Activated CD4-positive, CD25-positive, alpha-beta regulatory T cell treated with anti-CD3 and anti-CD28 coated beads, Interleukin-2, amount 50 U/mL, for 72 hours (primary cell): ENCODE measurements at regions not wholly inside any gene's neighbourhood (a gene's known extent, or its start where the extent isn't known, plus 50 kb on each side); places are given as distances from the start of the nearest gene placed in this dataset.
"Not testable (repeated sequence)": the region's sequence is repeated elsewhere in the genome, so short reads cannot be mapped to it uniquely, and the experiment has no call there.

Experiments
- DNase-seq: peaks from one replicate; pipeline ENCODE4 v3.0.0; 2021

GRCh38 chr7:69395061-69395714, 203.1 kb upstream of the AUTS2 start:
- no peak for DNase-seq

DNA sequence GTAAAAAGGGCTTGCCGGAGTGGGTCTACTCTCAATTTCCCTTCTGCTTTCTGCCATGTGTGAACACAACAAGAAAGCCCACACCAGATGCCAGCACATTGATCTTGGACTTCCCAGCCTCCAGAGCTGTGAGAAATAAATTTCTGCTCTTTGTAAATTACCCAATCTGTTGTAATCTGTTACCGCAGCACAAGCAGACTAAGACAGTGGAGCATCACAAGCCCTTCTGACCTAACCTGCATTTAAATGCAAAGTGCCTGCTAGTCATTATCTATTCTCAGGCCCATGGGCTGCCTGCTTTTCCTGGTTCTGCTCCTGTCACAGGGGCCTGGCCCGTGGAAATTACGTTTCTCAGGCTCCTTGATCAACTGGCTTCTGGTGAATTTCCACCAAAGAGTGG, 199.3 kb upstream of the AUTS2 start:
- no peak for DNase-seq

GRCh38 chr7:69399401-69399800, 198.9 kb upstream of the AUTS2 start:
- DNase-seq = no peak

GRCh38 chr7:69402696-69403095, 195.6 kb upstream of the AUTS2 start:
- DNase-seq = no peak

- no peak for DNase-seq
Observed at GRCh38 chr7:69403169-69403568, 195.1 kb upstream of the AUTS2 start.

DNA sequence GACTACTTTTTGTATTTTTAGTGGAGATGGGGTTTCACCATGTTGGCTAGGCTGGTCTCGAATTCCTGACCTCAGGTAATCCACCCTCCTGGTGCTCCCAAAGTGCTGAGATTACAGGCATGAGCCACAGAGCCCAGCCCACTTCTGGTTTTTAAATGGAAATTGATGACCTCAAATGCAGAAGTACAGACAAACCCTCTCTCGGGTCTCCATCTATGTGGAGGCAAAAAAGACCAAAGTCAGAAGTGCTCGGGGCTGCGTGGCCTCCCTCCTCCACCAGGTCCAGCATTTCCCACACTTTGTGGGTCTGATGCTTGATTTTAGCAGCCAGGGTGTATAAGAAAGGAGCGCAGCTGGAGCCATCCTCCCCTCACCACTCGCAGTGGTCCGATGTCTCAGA, 187.3 kb upstream of the AUTS2 start:
- no peak for DNase-seq

DNA sequence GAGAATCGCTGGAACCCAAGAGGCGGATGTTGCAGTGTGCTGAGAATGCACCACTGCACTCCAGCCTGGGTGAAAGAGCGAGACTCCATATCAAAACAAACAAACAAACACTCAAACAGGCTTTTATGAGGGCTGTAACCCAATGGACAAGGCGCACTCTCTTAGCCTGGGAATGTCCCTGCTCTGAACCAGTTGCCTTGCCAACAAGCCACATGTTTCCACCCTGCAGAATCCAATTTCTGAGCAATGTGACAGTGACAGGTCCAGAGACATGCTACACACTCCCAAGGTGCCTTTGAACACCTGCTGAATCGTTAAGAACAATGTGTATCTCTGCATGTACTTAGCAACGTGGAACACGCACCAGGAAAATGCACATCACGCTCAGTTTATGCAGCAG, 186.8 kb upstream of the AUTS2 start:
- no peak for DNase-seq

GRCh38 chr7:69412331-69413146, 185.7 kb upstream of the AUTS2 start:
- no peak for DNase-seq

DNA sequence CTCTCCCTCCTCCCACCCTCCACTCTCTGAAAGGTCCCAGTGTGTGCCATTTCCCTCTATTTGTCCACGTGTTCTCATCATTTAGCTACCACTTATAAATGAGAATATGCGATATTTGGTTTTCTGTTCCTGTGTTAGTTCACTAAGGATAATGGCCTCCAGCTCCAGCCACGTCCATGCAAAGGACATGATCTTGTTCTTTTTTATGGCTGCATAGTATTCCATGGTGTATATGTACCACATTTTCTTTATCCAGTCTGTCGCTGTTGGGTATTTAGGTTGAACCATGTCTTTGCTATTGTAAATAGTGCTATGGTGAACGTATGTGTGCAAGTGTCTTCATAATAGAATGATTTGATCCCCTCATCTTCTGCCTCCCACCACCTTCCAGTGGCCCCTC, 183.7 kb upstream of the AUTS2 start:
- DNase-seq = no peak

- DNase-seq = no peak
Observed at GRCh38 chr7:69418869-69419670, 179.2 kb upstream of the AUTS2 start.

DNA sequence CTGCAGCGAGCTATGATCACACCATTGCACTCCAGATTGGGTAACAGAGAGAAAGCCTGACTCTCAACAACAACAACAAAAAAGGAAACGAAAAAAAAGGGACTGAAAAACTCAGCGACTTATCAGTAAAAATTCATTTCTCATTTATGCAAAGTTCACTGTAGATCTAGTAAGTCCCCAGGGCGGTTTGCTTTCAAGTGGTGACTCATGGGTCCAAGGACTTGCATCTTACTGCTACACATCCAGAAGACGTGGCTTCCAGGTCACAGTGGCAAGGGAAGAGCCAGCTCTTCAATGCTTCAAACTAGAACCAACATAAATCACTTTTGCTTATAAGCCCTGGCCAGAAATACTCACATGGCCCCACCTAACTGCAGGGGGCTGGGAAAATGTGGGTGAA, 178.3 kb upstream of the AUTS2 start:
- DNase-seq = no peak

DNA sequence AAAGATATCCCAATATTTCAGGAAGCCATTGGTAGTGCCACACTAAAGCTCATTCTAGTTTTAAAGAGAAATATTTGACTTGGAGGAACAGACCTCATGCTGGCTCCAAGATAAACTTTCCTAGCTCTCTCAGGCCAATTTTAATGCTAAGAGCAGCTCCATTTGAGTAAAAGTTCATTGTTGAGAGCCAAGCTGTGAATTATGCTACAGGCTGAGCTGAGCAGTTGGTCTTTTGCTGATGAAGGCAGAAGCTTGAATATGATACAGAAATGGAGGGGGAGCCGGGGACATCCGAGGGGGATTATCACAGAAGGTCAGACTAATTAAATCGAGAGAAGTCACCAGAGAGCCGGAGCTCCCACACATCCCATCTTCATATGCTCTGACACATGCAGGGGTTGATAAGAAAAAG, 175.7 kb upstream of the AUTS2 start:
- DNase-seq = no peak

GRCh38 chr7:69426705-69427104, 171.6 kb upstream of the AUTS2 start:
- no peak for DNase-seq

- DNase-seq = no peak
Observed at GRCh38 chr7:69428089-69428488, 170.2 kb upstream of the AUTS2 start.

GRCh38 chr7:69429911-69430383, 168.3 kb upstream of the AUTS2 start:
- DNase-seq = no peak

- DNase-seq = no peak
Observed at GRCh38 chr7:69430384-69431021, 167.8 kb upstream of the AUTS2 start.

DNA sequence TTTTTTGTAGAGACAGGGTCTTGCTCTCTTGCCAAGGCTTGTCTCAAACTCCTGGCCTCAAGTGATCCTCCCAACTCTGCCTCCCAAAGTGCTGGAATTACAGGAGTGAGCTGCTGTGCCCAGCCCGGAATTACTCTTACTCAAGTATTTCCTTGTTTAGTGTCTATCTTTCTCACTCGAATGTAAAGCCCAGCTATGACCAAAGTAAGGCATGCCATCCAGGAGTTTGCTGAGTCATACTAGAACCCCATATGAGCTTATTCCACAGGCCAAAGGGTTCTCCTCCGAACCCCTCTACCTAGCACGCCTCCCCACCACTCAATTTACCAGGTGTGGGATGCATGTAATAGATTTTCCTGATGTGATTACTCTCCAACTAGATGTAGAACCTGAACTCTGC, 166.6 kb upstream of the AUTS2 start:
- no peak for DNase-seq

DNA sequence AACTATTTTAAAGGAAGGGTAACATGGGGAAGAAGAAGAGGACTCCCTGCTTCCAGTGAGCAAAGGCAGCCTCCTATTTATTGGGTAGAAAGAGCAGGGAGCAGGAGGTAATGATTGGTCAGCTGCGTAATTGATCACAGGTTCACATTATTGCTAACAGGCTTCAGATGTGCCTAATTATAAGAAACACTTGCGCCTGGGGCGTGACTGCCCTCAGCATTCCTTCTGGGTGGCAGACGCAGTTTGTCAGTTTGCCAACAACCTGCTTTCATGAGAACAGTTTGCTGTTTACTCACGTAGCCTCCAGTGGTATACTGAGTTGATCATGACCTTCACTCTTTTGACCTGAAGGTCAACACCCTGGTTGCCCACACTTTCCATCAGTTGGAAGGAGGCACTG, 166.0 kb upstream of the AUTS2 start:
- not testable (repeated sequence) for DNase-seq

DNA sequence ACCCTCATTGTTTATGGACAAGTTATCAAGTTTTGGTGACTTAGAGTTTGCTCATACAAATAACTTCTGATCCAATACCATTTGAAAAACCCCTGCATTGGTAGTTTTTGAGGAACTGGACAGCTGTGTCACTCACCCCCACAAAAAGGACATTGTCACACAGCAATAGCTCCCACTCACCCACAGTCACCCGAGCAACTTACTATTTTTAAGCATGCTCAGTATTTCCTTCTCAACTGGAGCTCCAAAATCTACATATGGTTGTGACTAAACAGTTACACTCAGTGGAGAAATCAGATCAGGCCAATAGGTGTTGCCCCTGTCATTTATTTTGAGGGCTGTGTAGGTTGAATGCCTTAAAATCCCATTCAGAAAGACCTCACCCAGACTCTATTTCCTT, 165.2 kb upstream of the AUTS2 start:
- DNase-seq = no peak

GRCh38 chr7:69434398-69434815, 163.9 kb upstream of the AUTS2 start:
- no peak for DNase-seq

DNA sequence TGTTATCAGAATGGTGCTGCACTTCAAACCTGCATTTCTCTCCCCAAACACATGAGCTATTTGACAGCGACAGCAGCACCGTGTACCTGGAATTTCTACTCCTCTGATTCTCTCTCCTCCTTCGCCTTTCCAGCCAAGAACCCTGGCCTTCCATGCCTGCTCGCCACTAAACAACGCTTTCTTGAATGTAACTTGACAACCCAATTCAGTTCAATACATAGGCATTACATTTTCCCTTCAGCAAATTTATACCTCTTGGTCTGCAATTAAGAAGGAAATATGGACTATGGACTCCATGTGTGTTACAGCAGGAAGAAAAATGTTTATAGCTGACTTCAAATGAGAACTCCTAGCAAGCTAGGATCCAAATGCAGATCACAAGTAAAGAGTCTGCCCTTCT, 162.6 kb upstream of the AUTS2 start:
- DNase-seq = no peak

DNA sequence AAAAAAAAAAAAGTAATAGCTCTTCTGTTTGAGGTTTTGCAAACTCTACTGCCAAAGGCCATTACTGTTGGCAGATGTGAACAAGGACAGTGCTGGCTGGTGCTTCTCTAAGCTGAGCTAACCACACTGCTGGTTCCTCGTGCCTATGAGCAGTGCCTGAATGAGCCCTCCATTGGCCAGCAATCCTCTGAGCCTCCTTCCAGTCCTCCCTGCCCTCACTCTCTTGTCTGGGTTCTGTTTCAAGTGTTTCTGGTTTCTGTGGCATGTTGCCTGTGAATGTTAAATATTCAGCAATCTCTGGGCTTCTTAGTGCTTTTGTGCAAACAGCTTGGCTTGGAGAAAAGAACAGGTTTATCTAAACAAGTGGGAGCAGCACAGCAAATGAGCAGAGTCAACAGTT, 161.3 kb upstream of the AUTS2 start:
- no peak for DNase-seq
